ENCODE measurements at regions not wholly inside any gene's neighbourhood (a gene's known extent, or its start where the extent isn't known, plus 50 kb on each side); places are given as distances from the start of the nearest gene placed in this dataset.
"Not testable (repeated sequence)": the region's sequence is repeated elsewhere in the genome, so short reads cannot be mapped to it uniquely, and the experiment has no call there.

GRCh38 chr18:78492064-78492812, 487.4 kb upstream of the SALL3 start:
- no peak for DNase-seq

- no peak for DNase-seq
Observed at GRCh38 chr18:78492813-78493371, 486.7 kb upstream of the SALL3 start.

GRCh38 chr18:78493490-78493889, 486.1 kb upstream of the SALL3 start:
- not testable (repeated sequence) for DNase-seq

GRCh38 chr18:78494204-78495085, 485.2 kb upstream of the SALL3 start:
- no peak for DNase-seq

- no peak for DNase-seq
Observed at GRCh38 chr18:78495550-78495949, 484.1 kb upstream of the SALL3 start.

GRCh38 chr18:78496079-78496478, 483.5 kb upstream of the SALL3 start:
- DNase-seq, result no peak

- no peak for DNase-seq
Observed at GRCh38 chr18:78497641-78498040, 482.0 kb upstream of the SALL3 start.

- DNase-seq, result no peak
Observed at GRCh38 chr18:78499586-78499985, 480.0 kb upstream of the SALL3 start.

GRCh38 chr18:78501251-78501650, 478.4 kb upstream of the SALL3 start:
- DNase-seq, result no peak

GRCh38 chr18:78503129-78503528, 476.5 kb upstream of the SALL3 start:
- DNase-seq, result no peak

- DNase-seq, result no peak
Observed at GRCh38 chr18:78505851-78506461, 473.7 kb upstream of the SALL3 start.

- DNase-seq, result no peak
Observed at GRCh38 chr18:78507217-78507616, 472.4 kb upstream of the SALL3 start.

GRCh38 chr18:78508228-78508824, 471.3 kb upstream of the SALL3 start:
- not testable (repeated sequence) for DNase-seq

GRCh38 chr18:78510091-78510490, 469.5 kb upstream of the SALL3 start:
- no peak for DNase-seq

- no peak for DNase-seq
Observed at GRCh38 chr18:78510636-78511035, 469.0 kb upstream of the SALL3 start.

- DNase-seq, result no peak
Observed at GRCh38 chr18:78511666-78512601, 467.7 kb upstream of the SALL3 start.

GRCh38 chr18:78514910-78515670, 464.5 kb upstream of the SALL3 start:
- DNase-seq, result no peak

GRCh38 chr18:78517328-78517727, 462.3 kb upstream of the SALL3 start:
- DNase-seq, result no peak

- DNase-seq, result no peak
Observed at GRCh38 chr18:78517973-78518372, 461.6 kb upstream of the SALL3 start.

GRCh38 chr18:78518805-78519204, 460.8 kb upstream of the SALL3 start:
- DNase-seq, result no peak

Data from bone marrow (tissue), 2 donors.